ENCODE measurements at regions not wholly inside any gene's neighbourhood (a gene's known extent, or its start where the extent isn't known, plus 50 kb on each side); places are given as distances from the start of the nearest gene placed in this dataset.
"Not testable (repeated sequence)": the region's sequence is repeated elsewhere in the genome, so short reads cannot be mapped to it uniquely, and the experiment has no call there.

- not testable (repeated sequence) for DNase-seq
Measured at GRCh38 chr14:52122163-52122562, 53.3 kb upstream of the NID2 start.

- DNase-seq: peak; percentile 41
Measured at GRCh38 chr14:52121441-52121840, 52.6 kb upstream of the NID2 start.

GRCh38 chr14:52119030-52119429, 50.2 kb upstream of the NID2 start:
- no peak for DNase-seq
